ENCODE measurements at regions not wholly inside any gene's neighbourhood (a gene's known extent, or its start where the extent isn't known, plus 50 kb on each side); places are given as distances from the start of the nearest gene placed in this dataset.

DNA sequence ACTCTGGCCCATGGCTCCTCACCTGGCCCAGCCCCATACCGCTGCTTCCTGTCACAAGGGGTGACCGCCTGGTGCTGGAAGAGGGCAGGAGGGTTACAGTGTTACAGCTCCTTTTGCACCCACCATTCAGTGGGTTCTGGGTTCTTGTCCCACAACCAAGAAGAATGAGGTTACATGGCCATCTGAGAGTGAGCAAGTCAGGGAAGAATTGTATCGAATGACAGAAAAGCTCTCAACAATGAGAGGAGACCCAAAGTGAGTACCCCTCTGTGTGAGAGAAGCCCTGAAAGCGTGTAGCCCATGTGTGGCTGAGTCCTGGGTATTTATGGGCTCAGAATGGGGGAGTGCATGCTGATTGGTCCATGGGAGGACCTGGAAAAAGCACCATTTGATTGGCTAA is 888.5 kb downstream of the ADGRL2 start:
- H3K4me3 ChIP-seq (ENCODE audit: low read depth, low read length, poor library complexity, severe bottlenecking), result no peak overlapping the region
- H3K9me3 ChIP-seq (ENCODE audit: low read length), result no peaks in the 10 kb centered on the region
- no peak for TF ChIP-seq EZH2 (IDR thresholded peaks at IDR 0.05; ENCODE audit: borderline replicate concordance, low read length)
- TF ChIP-seq, protein P1, sequence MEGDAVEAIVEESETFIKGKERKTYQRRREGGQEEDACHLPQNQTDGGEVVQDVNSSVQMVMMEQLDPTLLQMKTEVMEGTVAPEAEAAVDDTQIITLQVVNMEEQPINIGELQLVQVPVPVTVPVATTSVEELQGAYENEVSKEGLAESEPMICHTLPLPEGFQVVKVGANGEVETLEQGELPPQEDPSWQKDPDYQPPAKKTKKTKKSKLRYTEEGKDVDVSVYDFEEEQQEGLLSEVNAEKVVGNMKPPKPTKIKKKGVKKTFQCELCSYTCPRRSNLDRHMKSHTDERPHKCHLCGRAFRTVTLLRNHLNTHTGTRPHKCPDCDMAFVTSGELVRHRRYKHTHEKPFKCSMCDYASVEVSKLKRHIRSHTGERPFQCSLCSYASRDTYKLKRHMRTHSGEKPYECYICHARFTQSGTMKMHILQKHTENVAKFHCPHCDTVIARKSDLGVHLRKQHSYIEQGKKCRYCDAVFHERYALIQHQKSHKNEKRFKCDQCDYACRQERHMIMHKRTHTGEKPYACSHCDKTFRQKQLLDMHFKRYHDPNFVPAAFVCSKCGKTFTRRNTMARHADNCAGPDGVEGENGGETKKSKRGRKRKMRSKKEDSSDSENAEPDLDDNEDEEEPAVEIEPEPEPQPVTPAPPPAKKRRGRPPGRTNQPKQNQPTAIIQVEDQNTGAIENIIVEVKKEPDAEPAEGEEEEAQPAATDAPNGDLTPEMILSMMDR (IDR thresholded peaks at IDR 0.05; ENCODE audit: low read length), result no peak

DNA sequence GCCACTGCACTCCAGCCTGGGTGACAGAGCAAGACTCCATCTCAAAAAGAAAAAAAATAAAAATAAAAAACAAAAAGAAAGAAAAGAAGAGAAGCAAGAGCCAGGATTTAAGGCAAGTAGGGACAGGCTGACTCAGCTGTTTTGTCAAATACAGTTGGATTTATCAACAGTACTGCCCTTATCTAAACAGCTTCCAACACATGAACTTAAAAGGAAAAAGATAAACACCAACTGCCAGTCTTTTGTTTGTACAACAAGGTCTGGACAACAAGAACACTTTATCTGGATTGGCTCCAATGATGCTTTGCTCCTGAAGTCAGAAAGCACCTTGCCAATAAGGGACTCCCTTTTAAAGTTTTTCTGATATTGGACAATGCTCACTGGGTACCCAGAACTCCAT is 886.0 kb downstream of the ADGRL2 start:
- Histone ChIP-seq H3K9ac (ENCODE audit: low read length) (no peak overlapping the region), H3F3A (ENCODE audit: insufficient read depth, low read length) (no peaks in the 10 kb centered on the region), H3K27ac (ENCODE audit: low read depth, low read length, poor library complexity, severe bottlenecking) (no peak overlapping the region), H3K9me3 (ENCODE audit: low read length) (no peaks in the 10 kb centered on the region), H3K9me2 (ENCODE audit: low read depth, low read length) (no peaks in the 10 kb centered on the region), H4K20me1 (ENCODE audit: insufficient read depth, low read length) (no peaks in the 10 kb centered on the region), H3K27me3 (ENCODE audit: insufficient read depth, low read length) (no peaks in the 10 kb centered on the region), H2AFZ (ENCODE audit: low read length) (no peak overlapping the region), H3K4me3 (ENCODE audit: low read depth, low read length, poor library complexity, severe bottlenecking) (no peak overlapping the region), H3K36me3 (ENCODE audit: insufficient read depth, low read length) (no peaks in the 10 kb centered on the region), H3K4me1 (ENCODE audit: insufficient read depth, low read length, severe bottlenecking) (no peaks in the 10 kb centered on the region), H3K79me2 (ENCODE audit: insufficient read depth, low read length) (no peaks in the 10 kb centered on the region), H3K4me2 (ENCODE audit: low read length) (no peak overlapping the region)
- TF ChIP-seq EZH2 (IDR thresholded peaks at IDR 0.05; ENCODE audit: borderline replicate concordance, low read length), result no peak
- TF ChIP-seq, protein P1 (IDR thresholded peaks at IDR 0.05; ENCODE audit: low read length), result no peak

More for the DNA sequence above, 888.5 kb downstream of the ADGRL2 start:
- no peaks in the 10 kb centered on the region for H3K36me3 ChIP-seq (ENCODE audit: insufficient read depth, low read length)
- H3K4me1 ChIP-seq (ENCODE audit: insufficient read depth, low read length, severe bottlenecking), result no peaks in the 10 kb centered on the region
- no peak overlapping the region for H3K27ac ChIP-seq (ENCODE audit: low read depth, low read length, poor library complexity, severe bottlenecking)
- H3F3A ChIP-seq (ENCODE audit: insufficient read depth, low read length), result no peaks in the 10 kb centered on the region
- no peak overlapping the region for H3K4me2 ChIP-seq (ENCODE audit: low read length)
- H4K20me1 ChIP-seq (ENCODE audit: insufficient read depth, low read length), result no peaks in the 10 kb centered on the region
- H3K9ac ChIP-seq (ENCODE audit: low read length), result no peak overlapping the region
- no peaks in the 10 kb centered on the region for H3K79me2 ChIP-seq (ENCODE audit: insufficient read depth, low read length)
- H2AFZ ChIP-seq (ENCODE audit: low read length), result no peak overlapping the region
- H3K9me2 ChIP-seq (ENCODE audit: low read depth, low read length), result no peaks in the 10 kb centered on the region
- H3K27me3 ChIP-seq (ENCODE audit: insufficient read depth, low read length), result no peaks in the 10 kb centered on the region

DNA sequence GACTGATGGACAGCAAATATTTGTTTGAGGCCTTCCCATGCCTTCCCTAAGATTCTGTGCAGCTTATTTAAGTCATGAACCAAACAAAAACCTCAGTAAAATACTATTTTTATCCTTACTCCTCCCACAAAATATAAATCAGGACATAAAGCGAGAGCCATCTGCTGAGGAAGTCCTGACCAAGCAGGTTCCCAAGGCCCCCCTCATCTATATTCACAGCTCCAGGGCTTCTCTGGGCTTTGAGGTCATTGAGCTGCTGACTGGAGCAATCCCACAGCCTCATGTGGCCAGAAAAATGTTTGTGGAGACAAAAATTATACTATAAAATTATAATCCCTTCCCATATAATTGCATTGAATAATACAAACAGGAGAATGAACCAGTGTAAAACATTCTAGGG is 846.2 kb downstream of the ADGRL2 start:
- no peaks in the 10 kb centered on the region for H3K4me1 ChIP-seq (ENCODE audit: insufficient read depth, low read length, severe bottlenecking)
- no peaks in the 10 kb centered on the region for H3K9me2 ChIP-seq (ENCODE audit: low read depth, low read length)
- no peak overlapping the region for H3K4me3 ChIP-seq (ENCODE audit: low read depth, low read length, poor library complexity, severe bottlenecking)
- no peaks in the 10 kb centered on the region for H3K27me3 ChIP-seq (ENCODE audit: insufficient read depth, low read length)
- H3F3A ChIP-seq (ENCODE audit: insufficient read depth, low read length), result no peaks in the 10 kb centered on the region
- no peaks in the 10 kb centered on the region for H3K9me3 ChIP-seq (ENCODE audit: low read length)
- no peaks in the 10 kb centered on the region for H4K20me1 ChIP-seq (ENCODE audit: insufficient read depth, low read length)
- H3K9ac ChIP-seq (ENCODE audit: low read length), result no peak overlapping the region
- H3K27ac ChIP-seq (ENCODE audit: low read depth, low read length, poor library complexity, severe bottlenecking), result no peak overlapping the region
- H3K4me2 ChIP-seq (ENCODE audit: low read length), result no peak overlapping the region
- H3K79me2 ChIP-seq (ENCODE audit: insufficient read depth, low read length), result no peaks in the 10 kb centered on the region
- H3K36me3 ChIP-seq (ENCODE audit: insufficient read depth, low read length), result no peaks in the 10 kb centered on the region
- TF ChIP-seq EZH2 (IDR thresholded peaks at IDR 0.05; ENCODE audit: borderline replicate concordance, low read length), result no peak
- TF ChIP-seq, protein P1 (IDR thresholded peaks at IDR 0.05; ENCODE audit: low read length), result no peak
- H2AFZ ChIP-seq (ENCODE audit: low read length), result no peak overlapping the region
